GM12874 (cell line): ENCODE measurements at regions not wholly inside any gene's neighbourhood (a gene's known extent, or its start where the extent isn't known, plus 50 kb on each side); places are given as distances from the start of the nearest gene placed in this dataset.

Experiments
- TF ChIP-seq, protein P1 (sequence below): IDR thresholded peaks from 2 replicates; pipeline ENCODE4 v1.5.1; 2011; ENCODE audit warnings: low read depth, mild to moderate bottlenecking, control low read depth, low read length, moderate library complexity; ENCODE audit not compliant: insufficient read depth

DNA sequence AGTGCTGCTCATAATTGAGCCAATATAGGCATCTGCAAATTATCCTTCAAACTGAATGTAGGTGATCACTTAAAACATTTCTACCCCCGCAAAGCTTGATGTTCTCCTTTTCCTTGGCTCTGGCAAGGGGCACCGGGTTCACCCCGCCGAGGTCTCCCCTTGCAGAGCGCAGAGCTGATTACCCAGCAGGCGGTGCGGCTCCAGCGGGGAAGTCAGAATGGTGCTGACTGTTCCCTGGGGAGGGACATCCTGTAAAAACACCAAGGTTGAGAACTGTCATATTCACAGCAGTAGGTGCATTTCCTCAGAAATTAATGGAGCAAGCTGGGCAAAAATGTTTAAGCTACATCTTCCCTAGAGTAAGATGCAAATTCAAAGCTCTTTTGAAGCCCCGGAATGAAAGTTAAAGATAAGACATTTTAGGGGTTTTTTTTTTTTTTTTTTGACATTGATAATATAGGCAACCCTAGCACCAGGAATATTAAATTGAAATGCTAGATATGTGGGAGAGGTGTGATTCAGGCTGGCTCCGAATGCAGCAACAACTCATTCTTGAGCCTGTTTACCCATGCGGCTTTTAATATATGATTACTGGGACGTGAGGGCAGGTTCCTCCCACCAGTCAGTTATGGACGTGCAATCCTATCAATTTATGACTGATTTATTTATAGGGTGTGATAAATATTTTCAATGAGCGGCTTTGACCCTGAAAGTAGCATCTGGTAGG lies 767.3 kb upstream of the TENM3 start:
- TF ChIP-seq, protein P1, sequence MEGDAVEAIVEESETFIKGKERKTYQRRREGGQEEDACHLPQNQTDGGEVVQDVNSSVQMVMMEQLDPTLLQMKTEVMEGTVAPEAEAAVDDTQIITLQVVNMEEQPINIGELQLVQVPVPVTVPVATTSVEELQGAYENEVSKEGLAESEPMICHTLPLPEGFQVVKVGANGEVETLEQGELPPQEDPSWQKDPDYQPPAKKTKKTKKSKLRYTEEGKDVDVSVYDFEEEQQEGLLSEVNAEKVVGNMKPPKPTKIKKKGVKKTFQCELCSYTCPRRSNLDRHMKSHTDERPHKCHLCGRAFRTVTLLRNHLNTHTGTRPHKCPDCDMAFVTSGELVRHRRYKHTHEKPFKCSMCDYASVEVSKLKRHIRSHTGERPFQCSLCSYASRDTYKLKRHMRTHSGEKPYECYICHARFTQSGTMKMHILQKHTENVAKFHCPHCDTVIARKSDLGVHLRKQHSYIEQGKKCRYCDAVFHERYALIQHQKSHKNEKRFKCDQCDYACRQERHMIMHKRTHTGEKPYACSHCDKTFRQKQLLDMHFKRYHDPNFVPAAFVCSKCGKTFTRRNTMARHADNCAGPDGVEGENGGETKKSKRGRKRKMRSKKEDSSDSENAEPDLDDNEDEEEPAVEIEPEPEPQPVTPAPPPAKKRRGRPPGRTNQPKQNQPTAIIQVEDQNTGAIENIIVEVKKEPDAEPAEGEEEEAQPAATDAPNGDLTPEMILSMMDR: no peak

DNA sequence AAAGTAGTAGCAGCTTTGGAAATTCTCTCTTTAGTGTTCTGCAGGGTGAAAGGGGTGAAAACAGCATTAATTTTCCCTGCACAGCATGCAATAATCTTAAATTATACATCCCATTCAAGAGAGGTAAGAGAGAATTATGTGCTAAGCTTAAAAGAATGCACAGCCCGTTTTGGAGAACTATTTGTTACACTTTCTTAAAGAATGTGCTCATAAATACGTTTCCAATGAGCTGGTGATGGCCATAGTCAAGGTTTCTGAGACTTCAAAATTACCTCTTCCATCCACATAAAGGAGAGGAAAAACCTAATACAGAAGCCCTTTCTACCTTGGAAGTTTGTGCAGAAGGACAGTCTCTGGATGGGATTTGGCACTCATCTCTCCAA lies 766.7 kb upstream of the TENM3 start:
- TF ChIP-seq, protein P1: no peak

DNA sequence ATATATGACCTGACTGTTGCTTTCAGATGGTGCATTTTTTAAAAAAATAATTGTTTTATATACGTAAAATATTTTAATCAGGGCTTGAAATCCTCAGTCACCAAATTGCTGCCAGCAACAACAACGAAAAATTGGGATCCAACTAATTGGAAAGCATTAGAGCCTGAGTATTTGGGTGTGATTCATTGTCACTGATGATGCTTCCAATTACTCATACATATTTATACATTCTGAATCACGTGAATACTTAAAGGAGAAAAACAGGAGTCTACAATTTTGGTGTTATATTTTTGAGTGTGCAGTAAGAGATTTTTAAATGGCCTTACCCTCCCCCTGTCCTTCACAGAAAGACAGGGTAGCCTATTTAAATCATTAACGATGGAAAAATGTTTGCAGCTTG lies 765.6 kb upstream of the TENM3 start:
- TF ChIP-seq, protein P1: no peak

DNA sequence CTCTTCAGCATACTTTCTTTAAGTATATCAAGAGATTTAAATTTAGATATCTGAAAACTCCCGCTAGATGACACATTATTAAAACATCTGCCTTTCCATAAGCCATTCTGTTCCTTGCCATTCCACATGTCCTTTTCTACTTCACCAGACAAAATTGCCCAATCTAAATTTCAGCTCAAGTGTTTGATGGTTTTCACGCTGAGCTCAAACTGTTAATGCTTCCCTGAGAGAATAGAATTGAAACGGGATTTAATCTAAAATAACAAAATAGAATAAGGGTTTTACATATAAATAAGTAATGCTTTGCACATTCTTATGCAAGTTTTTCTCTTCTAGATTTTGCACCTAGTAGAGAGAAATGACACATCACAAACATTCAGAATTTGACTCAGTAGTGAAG lies 764.5 kb upstream of the TENM3 start:
- TF ChIP-seq, protein P1: no peak

DNA sequence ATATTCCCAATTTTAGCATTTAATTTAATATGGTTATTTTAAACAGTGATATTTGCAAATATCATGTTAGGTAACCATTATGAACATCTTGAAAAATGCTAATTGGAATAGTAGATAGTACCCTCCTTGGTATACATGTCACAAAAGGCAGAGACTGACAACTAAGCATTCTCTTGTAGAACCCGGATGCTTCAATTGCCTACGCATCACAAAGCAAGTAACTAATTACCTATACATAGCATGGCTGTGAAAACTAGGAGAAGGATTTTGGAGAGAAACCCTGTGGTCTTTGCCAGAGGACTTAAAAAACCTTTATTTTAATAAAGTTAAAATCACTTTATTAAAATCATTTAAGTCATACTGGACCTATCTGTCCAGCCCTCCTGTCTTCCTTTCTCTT lies 764.1 kb upstream of the TENM3 start:
- TF ChIP-seq, protein P1: no peak

DNA sequence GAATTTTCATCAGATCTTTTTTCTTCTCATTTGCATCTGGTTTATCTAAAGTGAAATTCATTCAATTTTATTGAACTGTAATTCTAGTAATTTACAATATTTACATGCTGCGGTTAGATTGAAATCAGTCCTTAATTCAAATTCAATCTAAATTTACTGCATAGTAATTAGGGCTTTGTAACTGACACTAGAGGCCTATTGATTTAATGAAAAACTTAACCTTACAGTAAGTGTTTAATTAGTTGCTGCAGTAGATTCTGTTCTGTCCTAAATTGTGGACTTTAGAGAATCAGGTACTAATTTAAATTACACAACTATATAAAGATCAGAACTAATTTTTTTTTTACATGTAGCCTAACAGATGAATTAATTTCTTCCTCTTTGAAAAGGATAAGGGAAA lies 758.8 kb upstream of the TENM3 start:
- TF ChIP-seq, protein P1: no peak

DNA sequence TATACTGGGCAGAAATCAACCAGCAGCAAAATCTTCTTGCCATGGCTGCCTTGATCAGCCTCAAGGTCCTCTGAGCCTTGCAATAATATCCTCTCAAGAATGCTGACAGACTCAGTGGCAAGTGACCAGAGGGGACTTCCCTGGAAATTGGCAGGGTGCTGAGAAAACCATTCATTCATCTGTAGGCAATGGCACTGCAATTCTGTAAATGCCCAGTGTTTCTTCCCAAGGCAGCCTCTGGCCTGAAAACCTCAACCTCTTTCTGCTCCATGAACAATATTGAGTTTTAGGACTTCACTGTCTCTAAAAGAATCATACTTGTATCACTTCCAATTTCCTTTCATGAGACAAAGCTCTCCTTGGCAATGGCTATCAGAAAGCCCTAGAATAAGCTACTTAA lies 754.3 kb upstream of the TENM3 start:
- TF ChIP-seq, protein P1: no peak
